Vagina (tissue), 2 donors: ENCODE measurements at regions not wholly inside any gene's neighbourhood (a gene's known extent, or its start where the extent isn't known, plus 50 kb on each side); places are given as distances from the start of the nearest gene placed in this dataset.
"Not testable (repeated sequence)": the region's sequence is repeated elsewhere in the genome, so short reads cannot be mapped to it uniquely, and the experiment has no call there.

Source experiments
- CTCF ChIP-seq, 3 experiments: fragments of 450-650 bp in 2 of 3; fragments of 200-600 bp in 1 of 3; sonication (generic) in 1 of 3; IDR thresholded peaks; one replicate each; pipeline ENCODE4 v1.5.1; 2017 to 2019; ENCODE audit warnings: antibody characterized with exemption in 3 of 3, mild to moderate bottlenecking in 2 of 3, moderate library complexity in 2 of 3
- POLR2A ChIP-seq, 2 donors: fragments of 450-650 bp; IDR thresholded peaks; one replicate each; pipeline ENCODE4 v1.6.1; 2017; ENCODE audit warnings: antibody characterized with exemption in 2 of 2, mild to moderate bottlenecking in 2 of 2, moderate library complexity in 2 of 2

DNA sequence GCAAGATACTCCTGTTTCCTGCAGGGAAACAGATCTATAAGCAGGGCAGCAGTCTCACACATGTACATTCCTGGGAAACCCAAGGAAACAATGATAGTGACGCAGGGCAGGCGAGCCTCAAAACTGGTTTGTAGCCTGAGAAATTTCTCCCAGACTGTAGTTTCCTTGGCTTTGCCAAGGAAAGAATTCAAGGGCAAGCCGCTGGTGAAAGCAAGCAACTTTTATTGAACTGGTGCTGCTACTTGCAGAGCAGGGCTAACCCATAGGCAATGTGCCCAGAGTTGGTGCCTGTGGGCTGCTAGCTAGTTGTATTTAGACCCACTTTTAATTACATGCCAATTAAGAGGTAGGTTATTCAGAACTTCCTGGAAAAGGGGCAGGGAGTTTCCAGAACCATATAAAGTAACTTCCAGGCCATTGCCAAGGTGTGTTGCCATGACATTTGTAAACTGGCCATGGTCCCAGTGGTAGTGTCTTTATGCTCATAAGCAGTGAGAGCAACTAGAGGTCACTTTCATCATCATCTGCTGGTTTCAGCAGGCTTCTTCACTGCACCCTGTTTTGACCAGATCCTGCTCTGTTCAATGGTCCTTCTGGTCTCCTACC, 92.0 kb downstream of the PPIAL4A start:
- not testable (repeated sequence) for TF ChIP-seq CTCF, POLR2A (IDR thresholded peaks at IDR 0.05)
